ENCODE measurements at regions not wholly inside any gene's neighbourhood (a gene's known extent, or its start where the extent isn't known, plus 50 kb on each side); places are given as distances from the start of the nearest gene placed in this dataset.

GRCh38 chr3:59510576-59510975 lies 460.8 kb upstream of the CFAP20DC start:
- TF ChIP-seq, protein P1, sequence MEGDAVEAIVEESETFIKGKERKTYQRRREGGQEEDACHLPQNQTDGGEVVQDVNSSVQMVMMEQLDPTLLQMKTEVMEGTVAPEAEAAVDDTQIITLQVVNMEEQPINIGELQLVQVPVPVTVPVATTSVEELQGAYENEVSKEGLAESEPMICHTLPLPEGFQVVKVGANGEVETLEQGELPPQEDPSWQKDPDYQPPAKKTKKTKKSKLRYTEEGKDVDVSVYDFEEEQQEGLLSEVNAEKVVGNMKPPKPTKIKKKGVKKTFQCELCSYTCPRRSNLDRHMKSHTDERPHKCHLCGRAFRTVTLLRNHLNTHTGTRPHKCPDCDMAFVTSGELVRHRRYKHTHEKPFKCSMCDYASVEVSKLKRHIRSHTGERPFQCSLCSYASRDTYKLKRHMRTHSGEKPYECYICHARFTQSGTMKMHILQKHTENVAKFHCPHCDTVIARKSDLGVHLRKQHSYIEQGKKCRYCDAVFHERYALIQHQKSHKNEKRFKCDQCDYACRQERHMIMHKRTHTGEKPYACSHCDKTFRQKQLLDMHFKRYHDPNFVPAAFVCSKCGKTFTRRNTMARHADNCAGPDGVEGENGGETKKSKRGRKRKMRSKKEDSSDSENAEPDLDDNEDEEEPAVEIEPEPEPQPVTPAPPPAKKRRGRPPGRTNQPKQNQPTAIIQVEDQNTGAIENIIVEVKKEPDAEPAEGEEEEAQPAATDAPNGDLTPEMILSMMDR (conservative IDR thresholded peaks at IDR 0.05; ENCODE audit: low read depth, low read length) = no peak
- H3K4me3 ChIP-seq (ENCODE audit: low read depth, low read length) = no peak overlapping the region
- no peak for DNase-seq (ENCODE audit: low read depth)

DNA sequence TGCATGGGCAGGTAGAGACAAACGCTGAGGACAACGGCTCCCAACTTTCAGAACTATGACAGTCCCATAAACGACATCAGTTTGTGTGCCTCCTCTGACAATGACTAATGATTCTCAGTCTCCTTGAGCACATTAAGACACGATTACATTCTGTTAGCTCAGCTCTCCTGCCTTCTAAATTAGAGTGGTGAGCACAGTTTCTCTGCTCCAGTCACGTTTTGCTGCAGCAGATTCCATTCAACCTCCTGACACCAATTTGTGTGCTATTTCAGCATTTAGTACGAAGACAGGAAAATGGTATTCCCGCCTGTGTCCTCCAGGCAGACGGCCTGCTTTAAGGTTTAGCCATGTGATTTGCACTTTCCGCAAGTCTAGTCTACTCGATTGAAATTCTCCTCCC lies 458.4 kb upstream of the CFAP20DC start:
- TF ChIP-seq, protein P1 (conservative IDR thresholded peaks at IDR 0.05; ENCODE audit: low read depth, low read length) = no peak
- no peak overlapping the region for H3K4me3 ChIP-seq (ENCODE audit: low read depth, low read length)
- DNase-seq (ENCODE audit: low read depth) = no peak

DNA sequence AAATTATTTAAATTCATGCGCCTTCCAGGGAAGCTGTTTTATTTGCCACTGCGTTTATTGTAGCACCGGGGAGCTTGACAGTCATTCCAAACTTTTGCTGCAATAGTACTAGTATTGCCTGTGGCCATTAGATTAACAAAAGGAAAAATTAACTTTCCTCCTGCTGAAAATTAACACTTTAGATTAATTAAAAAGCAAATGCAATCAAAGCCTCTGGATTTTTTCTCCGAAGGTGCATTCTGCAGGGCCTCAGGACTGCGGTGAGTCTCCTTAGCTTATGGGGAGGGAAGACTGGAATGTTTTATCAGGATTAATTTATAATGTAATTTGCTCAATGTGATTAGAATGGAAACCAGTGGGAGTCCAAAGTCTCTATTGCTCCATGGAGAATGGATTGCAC lies 456.4 kb upstream of the CFAP20DC start:
- TF ChIP-seq, protein P1 (conservative IDR thresholded peaks at IDR 0.05; ENCODE audit: low read depth, low read length) = no peak
- H3K4me3 ChIP-seq (ENCODE audit: low read depth, low read length) = no peak overlapping the region
- DNase-seq (ENCODE audit: low read depth) = no peak

GRCh38 chr3:59503441-59503840 lies 453.6 kb upstream of the CFAP20DC start:
- no peak for DNase-seq (ENCODE audit: low read depth)
- TF ChIP-seq, protein P1 (conservative IDR thresholded peaks at IDR 0.05; ENCODE audit: low read depth, low read length) = no peak
- no peak overlapping the region for H3K4me3 ChIP-seq (ENCODE audit: low read depth, low read length)

GRCh38 chr3:59502806-59503205 lies 453.0 kb upstream of the CFAP20DC start:
- peak; percentile 69 for DNase-seq (ENCODE audit: low read depth)
- TF ChIP-seq, protein P1 (conservative IDR thresholded peaks at IDR 0.05; ENCODE audit: low read depth, low read length) = no peak
- no peak overlapping the region for H3K4me3 ChIP-seq (ENCODE audit: low read depth, low read length)

DNA sequence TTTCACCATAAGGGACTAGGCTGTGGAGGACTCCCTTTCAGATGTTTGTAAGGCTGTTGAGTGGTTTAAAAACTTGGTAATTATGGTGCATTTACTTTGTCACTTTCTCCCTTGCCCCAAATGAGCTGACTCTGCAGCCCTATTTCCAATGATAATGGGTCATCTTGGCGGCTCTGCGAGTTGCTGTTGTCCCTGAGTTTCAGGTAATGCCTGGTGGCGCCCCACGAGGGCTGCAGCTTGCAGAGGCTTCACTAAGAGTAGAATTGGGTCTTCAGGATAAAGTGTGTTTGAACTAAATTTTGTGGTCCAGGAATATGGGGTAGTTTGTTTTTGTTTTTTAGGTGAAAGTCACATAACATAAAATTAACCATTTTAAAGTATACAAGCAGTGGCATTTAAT lies 450.1 kb upstream of the CFAP20DC start:
- TF ChIP-seq, protein P1 (conservative IDR thresholded peaks at IDR 0.05; ENCODE audit: low read depth, low read length) = no peak
- no peak for DNase-seq (ENCODE audit: low read depth)
- H3K4me3 ChIP-seq (ENCODE audit: low read depth, low read length) = no peak overlapping the region

- DNase-seq (ENCODE audit: low read depth) = no peak
- TF ChIP-seq, protein P1 (conservative IDR thresholded peaks at IDR 0.05; ENCODE audit: low read depth, low read length) = no peak
These were observed 449.2 kb upstream of the CFAP20DC start for GRCh38 chr3:59499000-59499399.

More at GRCh38 chr3:59499000-59499399, 449.2 kb upstream of the CFAP20DC start:
- no peak overlapping the region for H3K4me3 ChIP-seq (ENCODE audit: low read depth, low read length)

All from choroid plexus epithelial cell (primary cell).